HCT116 (cell line): ENCODE measurements at regions not wholly inside any gene's neighbourhood (a gene's known extent, or its start where the extent isn't known, plus 50 kb on each side); places are given as distances from the start of the nearest gene placed in this dataset.
"Not testable (repeated sequence)": the region's sequence is repeated elsewhere in the genome, so short reads cannot be mapped to it uniquely, and the experiment has no call there.

Experiments
- ATF3 ChIP-seq: IDR thresholded peaks from 2 replicates; pipeline ENCODE4 v1.6.1; 2012
- CTCF ChIP-seq, 3 experiments: fragments of 200-600 bp in 1 of 3; sonication (generic) in 1 of 3; IDR thresholded peaks in 2 of 3; conservative IDR thresholded peaks in 1 of 3; 2 replicates each; pipeline ENCODE4 v1.5.1; 2012 to 2017; ENCODE audit warnings: low read depth in 2 of 3, low read length in 2 of 3, antibody characterized with exemption in 1 of 3, borderline replicate concordance in 1 of 3, control low read depth in 1 of 3, mild to moderate bottlenecking in 1 of 3, mixed read lengths in 1 of 3, mixed run types in 1 of 3, moderate library complexity in 1 of 3; ENCODE audit not compliant: insufficient read depth in 1 of 3
- TCF7L2 ChIP-seq: IDR thresholded peaks from 2 replicates; pipeline ENCODE4 v1.7.0; 2011; ENCODE audit warnings: borderline replicate concordance, inconsistent platforms; ENCODE audit not compliant: insufficient read depth, insufficient read length; ENCODE audit errors: extremely low read depth
- YY1 ChIP-seq: IDR thresholded peaks from 2 replicates; pipeline ENCODE4 v1.6.1; 2011; ENCODE audit warnings: low read length, low read depth, moderate library complexity, mild to moderate bottlenecking; ENCODE audit not compliant: insufficient replicate concordance; ENCODE audit errors: extremely low read depth

- TF ChIP-seq YY1; TCF7L2; ATF3; CTCF (IDR thresholded peaks at IDR 0.05 in 2 of 3, conservative IDR thresholded peaks at IDR 0.05 in 1 of 3; ENCODE audit: borderline replicate concordance in 1 of 3, insufficient read depth in 1 of 3, low read depth in 2 of 3, low read length in 2 of 3): not testable (repeated sequence)
Measured at GRCh38 chr3:4077278-4077677, 225.9 kb upstream of the SETMAR start.
